ENCODE measurements at regions not wholly inside any gene's neighbourhood (a gene's known extent, or its start where the extent isn't known, plus 50 kb on each side); places are given as distances from the start of the nearest gene placed in this dataset.

DNA sequence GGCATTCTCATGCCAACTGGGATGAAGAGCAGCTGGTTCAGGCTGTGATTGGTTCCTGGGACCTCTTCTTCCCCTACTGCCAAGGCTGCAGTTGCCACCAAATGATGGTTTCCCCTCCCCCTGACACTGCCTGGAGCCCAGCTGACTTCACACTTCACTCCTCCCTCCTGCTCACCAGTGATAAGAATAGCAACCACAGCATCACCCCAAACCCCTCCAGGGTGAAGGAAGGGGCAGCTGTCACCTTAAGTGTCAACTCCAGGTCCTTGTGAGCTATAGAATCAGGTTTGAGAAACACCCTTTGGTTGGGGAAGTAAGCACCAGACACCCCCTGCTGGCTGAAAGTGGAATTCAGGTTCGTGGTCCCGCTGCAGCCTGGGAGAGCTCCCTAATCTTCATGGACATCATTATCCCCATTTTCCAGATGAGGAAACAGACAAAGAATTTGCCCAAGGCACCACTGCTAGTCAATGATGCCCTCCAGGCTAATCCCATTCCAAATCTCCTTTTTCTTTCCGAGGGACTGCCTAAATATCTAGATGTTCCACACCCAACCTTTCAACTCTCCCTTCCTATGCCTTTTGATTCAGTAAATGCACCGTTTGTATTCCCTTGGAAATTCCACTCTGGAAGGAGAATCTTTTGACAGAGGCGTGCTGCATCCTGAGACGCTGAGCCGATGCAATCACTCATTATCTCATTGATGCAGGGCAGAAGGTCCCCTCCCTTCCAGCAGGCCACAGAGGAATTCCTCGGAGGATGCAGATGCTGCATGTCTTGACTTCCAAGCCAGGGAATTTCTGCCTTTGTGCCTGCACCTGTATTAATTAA, 50.6 kb upstream of the UQCRFS1 start:
- DNase-seq = peak; percentile 80

DNA sequence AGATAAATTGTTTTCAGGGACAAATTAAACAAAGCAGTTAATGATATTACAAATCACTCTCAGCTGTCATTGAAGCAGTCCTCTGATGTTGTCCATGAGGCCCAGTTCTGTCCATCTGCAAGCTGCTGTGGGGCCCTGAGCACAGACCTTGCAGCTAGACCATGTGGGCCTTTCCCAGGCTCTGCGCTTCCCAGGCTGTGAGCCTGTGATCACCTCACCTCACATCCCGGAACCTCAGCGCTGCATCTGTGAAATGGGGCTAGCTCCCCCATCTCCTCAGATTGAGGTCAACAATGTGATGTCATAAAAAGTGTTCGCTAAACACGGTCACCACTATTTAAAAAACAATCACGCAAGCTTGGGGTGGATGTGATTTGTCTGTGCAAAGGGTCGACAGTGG, 51.9 kb upstream of the UQCRFS1 start:
- no peak for DNase-seq

DNA sequence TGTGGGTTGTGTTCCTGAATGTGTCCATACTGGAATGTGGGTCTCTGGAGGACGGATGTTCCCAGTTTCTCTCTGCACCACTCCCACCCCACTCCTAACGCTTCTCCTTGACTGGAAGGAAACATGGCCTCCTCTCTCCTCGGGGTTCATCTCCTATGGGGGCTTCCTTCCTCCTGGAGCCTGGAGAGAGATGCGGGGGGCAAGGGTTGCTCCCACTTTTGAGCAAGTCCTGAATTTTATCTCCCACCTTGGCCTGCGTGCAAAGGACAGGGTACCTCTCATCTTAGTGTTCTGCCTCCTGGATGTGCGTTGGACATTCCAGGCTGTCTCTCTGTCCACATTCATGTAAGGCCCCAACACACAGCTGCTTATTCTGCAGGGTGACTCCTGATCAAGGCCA, 52.5 kb upstream of the UQCRFS1 start:
- no peak for DNase-seq

DNA sequence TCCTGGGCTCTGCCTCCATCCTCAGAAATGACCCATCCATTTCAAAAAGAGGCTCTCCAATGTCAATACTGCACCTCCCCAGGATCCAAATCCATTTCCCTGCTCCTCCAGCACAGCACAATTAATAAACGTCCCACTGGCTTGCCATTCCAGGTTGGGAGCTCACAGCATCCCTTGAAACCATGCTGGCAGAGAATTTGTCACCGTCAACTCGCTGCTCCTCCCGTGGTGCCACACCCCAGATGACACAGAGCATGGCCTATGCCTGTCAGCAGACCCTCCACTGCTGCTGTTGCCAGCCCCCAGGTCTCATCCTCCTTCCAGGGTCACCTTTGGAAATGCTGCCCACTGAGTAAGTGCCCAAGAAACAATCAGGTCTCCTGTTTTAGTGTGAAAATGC, 53.0 kb upstream of the UQCRFS1 start:
- no peak for DNase-seq

DNA sequence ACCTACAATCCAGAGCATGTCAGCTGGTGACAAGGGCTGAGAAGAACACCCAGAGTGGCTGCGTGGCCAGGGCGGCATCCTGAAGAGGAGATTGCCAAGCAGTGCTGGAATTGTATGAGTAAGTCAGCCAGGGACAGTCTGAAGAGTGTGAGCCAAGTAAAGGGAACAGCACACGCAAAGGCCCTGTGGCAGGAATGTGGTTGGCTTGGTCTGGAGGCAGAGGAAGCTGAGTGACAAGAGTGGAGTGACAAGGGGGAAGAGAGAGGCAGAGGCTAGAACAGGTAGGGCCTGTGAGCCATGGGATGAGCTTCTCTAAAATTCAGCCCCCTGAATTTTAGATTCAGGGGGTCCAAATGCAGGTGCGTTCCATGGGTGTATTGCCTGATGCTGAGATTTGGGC, 53.7 kb upstream of the UQCRFS1 start:
- no peak for DNase-seq

DNA sequence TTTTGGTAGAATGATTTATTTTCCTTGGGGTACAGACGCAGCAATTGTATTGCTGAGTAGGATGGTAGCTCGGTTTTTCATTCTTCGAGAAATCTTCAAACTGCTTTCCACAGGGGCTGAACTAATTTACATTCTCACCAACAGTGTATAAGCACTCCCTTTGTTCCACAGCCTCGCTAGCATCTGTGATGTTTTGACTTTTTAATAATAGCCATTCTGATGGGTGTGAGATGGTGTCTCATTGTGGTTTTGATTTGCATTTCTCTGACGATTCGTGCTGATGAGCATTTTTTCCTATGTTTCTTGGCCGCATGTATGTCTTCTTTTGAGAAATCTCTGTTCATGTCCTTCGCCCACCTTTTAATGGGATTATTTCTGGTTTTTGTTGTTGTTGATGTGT, 54.8 kb upstream of the UQCRFS1 start:
- no peak for DNase-seq

DNA sequence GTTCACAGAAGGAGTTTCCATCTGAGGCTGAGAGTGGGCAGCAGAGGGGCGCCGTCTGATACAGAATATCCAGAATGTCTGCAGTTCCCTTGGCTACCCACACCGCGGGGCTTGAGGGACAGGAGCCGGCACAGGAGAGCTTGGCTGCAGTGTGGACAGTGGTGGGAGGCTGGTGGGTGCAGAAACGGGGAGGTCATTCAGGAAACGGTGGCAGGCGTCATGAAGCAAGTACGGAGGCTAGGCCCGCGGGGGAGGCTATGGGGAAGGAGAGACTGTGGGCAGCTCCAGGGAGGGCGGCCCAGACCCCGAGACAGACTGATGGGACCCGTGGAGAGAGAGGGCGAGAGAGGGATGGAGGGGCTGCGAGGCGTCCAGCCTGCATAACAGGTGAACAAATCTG, 55.2 kb upstream of the UQCRFS1 start:
- DNase-seq = no peak

DNA sequence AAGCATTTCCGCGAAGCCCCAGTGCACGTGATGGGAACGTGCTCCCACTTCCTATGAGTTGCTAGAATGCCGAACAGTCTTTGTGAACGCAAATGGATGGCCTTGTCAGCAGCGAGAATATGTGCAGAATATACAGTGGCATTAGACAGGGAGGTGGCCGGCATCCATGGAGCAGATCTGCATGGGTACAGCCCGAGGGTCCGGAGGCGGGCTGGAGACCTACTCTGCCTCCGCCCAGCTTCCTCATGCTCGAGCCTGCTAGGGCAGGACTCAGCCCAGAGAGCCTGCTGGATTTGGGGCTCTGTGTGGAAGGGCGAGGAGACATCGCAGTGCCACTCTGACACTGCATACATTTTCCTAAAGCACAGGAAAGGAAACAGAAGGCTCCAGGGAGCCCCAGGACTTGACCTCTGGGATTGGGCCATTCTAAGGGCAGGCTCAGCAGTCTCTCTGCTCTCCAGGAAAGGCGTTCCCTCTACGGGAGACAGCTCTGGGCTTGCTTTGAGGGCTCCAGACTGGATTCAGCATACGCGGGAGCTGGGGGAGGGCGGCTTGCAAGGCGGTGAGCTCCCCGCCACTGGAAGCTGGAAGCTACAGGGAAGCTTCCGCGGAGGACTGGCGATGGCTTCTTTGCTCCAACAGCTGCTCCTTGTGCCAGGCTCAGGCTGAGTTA, 55.9 kb upstream of the UQCRFS1 start:
- no peak for DNase-seq

DNA sequence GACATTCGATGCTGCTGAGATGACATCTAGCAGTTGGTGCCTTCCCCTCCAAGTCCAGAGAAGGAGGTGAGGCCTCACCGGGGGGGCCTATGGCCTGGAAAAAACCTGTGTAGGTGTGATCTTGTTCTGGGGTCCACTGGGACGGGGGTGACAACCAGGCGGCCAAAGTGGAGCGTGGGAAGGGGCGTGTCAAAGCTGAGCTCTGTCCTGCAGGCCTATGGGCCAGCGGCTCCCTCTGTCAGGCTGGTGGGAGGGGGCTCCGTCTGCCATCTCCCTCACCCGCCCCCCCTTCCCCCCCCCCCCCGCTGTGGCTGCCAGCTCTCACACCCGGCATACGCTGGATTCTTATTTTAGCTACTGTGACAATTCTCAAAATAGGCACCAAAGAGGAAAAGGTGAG, 56.7 kb upstream of the UQCRFS1 start:
- DNase-seq = no peak

DNA sequence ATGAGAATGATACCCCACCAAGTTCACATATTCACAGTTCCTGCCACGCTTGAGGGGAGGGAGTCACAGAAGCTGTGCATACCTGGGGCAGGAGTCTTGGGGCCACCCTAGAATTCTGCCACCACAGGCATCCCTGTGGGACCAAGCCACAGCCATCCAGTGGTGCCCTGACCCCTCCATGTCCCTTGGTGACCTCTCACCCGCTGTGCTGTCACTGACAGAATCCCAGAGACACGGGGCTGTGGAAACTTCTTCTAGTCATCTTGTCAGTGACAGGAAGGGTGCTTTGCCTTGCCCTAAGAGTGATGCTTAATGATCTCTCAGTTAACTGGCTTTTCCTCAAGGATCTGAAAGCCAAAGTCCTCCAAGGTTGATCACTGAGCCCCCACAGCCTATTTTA, 58.4 kb upstream of the UQCRFS1 start:
- DNase-seq = no peak

DNA sequence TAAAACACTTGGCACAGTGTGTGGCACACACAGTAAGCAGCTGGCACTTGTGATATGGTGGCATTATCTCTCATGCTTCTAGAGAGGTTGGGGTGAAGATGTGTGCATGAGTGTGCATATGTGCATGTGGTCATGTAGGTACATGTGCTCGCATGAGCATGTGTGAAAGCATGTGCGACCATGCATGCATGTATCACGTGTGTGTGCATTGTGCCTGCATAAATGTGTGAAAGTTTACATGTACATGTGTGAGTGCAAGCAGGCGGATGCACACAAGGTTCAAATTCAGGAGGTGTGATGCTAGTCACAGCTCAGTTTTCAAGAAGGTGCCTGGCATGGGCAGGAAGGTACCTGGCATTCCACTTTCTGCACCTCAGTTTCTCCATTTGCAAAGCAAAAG, 59.0 kb upstream of the UQCRFS1 start:
- DNase-seq = no peak

DNA sequence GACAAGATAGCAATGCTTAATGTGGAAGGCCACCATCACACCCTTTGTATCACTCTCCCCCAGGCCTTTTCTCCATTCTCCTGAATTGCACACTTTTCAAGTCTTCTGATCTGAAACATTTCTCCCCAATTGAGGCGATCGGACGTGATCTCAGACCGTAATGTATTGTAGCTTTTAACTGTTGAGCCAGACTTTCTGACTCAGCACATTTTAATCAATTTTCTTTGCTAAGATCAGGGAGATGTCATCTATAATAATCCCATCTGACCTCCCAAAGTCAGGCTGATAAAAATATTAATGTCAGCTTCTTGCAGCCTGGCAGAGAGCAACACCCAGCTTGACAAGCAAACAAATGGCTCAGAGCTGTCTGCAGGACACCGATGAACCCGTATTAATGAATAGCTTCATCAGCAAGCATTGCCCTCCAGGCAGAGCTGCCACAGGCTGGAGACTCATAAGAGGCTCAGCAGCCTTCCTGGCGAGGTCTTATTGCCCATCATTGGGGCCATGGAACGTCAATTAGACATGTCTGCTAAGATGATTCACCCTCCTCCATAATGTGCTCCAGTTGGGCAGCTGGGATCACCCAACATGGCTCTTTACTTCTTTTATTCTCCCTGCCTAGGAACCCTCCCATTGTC, 60.2 kb upstream of the UQCRFS1 start:
- no peak for DNase-seq

DNA sequence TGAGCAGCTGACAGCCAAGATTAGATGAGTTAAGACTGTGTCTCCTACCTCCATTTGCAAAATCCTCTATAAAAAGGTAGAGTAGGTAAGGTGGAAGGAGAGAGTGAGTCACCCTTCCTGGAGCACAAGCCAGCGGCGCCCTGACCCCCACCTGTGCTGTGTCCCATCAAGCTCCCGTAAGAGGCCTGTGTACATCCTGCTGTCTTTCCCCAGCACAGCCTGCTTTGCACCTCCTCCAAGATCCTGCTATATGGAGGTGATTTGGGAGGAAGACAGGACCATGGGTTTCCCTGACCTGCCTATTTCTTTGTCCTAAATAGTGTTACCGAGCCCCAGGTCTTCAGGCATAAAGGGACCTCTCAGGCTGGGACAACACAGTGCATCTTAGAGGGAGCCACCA, 62.3 kb upstream of the UQCRFS1 start:
- no peak for DNase-seq

DNA sequence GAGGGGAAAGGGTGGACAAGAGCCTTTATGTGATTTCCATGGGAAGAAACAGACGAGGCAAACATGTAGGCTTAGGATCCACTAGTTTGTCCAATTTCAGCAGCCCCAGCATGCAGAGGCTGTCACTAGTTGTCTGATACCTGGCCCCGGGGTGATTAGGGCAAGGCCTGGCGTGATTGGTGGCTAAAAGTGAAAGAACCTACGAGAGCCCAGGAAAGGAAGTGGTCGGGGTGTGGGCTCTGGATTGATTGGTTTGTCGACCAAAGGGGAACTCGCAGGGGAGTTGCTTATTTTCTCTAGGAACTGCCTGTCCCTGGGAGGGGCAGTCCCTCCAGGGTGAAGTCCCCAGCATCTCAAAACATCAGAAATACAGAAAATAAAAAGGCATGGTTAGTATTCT, 64.2 kb upstream of the UQCRFS1 start:
- DNase-seq = peak; percentile 92

DNA sequence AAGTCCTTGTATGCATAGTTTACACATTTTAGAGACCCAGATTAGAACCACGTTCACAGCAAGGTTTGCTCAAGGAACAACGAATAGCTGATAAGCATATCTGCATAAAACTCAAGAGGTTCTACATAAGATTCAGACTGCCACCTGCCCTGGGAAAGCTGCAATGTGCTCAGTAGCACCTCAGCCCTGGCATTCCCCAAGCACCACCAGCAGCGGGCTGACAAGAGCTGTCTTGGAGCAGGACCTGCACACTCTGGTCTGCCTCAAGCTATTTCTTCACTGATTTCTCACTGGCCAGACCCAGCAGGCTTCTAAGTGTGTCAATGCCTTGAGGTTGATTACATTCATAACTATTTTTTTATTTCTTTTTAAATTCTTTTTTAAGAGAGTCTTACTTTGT, 65.8 kb upstream of the UQCRFS1 start:
- DNase-seq = no peak

DNA sequence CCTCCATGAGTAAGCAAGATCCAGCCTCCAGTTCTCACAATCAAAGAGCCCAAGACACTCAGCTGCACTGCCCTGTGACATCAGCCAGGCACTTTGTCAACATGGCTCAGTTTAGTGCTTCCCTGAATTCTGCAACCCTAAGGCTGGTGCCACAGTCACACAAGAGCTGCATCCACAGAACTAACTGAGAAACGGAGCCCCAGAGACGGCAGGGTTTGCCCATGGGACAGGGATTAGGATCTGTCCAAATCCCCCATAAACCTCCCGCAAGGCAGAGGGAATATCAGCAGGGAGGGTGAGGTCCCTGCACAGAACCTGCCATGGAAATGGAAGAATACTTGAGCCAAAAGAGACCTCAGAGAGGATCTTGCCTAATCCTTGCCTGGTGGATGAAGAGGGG, 70.4 kb upstream of the UQCRFS1 start:
- no peak for DNase-seq

DNA sequence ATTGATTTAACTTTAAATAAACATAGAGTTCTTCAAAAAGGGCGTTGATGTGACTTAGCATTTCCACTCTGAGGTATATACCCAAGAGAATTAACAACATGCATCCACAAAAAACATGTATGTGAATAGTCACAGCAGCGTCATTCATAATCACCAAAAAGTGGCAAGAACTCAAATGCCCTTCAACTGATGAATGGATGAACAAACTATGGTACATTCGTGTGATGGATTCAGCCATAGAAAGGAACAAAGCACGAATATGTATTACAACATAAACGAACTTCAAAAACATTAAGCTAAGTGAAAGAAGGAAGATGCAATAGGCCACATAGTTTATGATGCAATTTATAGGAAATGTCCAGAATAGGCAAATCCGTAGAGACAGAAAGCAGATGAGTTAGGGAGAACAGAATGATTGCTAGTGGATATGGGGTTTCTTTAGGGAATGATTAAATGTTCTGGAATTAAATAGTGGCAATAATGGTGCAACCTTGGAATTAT, 72.3 kb upstream of the UQCRFS1 start:
- DNase-seq = peak; percentile 41

DNA sequence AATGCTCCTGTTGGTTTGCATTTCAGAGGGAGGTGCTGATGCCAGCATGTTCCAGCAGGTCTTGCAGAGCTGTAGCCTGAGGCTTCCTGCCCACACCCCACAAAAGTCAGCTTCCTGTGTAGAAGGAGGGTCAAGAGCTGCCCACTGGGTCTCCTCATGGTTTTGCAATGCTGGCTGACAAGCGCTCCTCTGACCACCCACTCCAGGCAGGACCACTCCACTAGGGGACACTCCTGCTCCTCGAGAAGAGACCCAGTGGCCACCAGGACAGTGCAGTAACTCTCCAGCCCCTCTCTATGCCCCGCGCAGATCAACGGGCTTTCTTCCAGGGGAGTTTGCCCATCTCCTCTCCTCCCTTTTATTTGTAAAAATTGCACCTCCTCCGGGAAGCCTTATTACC, 72.9 kb upstream of the UQCRFS1 start:
- peak; percentile 36 for DNase-seq

DNA sequence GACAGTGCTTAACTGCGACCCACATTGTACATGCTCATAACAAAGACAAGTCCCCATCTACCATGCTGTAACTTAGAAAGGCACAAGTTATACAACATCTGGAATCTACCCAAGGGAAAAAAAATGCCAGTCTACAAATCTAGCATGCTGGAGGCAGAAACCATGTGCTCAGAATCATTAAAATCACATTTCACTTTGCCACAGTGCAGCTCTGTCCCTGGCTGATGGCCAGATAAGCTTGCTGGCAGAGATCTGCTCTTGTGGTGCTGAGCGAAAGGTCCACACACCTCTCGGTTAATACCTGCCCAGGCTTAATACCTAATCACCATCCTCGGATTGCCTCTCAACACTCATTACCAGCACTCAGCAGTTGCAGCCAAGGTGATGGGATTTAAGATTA, 74.1 kb upstream of the UQCRFS1 start:
- DNase-seq = no peak

DNA sequence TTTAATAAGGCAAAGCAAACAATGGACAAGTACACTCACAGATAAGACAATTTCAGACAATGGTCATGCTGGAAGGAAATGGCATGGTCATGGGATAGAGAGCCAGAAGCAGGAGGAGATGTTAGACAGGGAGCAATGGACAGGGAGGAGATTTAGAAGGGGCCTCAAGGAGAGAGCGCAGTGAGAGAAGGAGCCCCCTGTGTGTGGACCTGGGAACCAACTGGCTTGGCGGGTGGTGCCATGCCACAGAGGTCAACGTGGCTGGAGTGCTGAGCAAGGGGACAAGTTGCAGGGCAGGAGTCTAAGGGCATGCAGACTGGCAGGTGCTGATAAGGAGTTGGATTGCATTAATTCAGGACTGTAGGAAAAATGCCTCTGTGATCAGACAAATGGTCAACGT, 75.3 kb upstream of the UQCRFS1 start:
- no peak for DNase-seq

DNA sequence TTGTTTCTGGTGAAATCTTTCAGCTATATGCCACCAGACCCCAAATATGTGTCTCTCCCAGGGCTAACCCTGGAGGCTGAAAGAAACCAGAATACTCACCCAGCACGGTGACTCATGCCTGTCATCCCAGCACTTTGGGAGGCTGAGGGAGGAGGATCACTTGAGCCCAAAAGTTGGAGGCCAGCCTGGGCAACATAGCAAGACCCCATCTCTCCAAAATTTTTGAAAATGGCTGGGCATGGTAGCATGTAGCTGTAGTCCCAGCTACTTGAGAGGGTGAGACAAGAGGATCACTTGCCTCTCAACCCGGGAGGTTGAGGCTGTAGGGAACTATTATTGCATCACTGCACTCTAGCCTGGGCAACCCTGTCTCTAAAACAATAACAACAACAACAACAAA, 76.1 kb upstream of the UQCRFS1 start:
- no peak for DNase-seq

DNA sequence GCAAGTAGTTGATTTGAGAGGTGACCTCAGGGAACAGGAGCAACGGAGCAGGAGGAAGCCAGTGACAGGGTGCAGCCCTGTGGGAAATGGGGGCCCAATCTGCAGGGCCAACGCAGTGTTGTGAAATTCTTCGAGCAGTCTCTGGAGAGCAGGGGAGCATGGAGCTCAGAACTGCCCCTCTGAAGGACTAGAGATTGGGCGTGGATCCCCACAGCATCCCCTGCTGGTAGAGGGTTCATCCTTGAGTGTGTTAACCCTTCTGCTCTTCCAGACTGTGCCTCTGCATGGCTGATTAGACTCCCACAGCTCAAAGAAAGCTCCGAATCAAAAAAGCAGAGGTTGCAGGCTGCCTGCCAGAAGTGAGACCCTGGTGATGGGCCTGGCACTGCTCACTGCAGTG, 77.9 kb upstream of the UQCRFS1 start:
- DNase-seq = peak; percentile 3

DNA sequence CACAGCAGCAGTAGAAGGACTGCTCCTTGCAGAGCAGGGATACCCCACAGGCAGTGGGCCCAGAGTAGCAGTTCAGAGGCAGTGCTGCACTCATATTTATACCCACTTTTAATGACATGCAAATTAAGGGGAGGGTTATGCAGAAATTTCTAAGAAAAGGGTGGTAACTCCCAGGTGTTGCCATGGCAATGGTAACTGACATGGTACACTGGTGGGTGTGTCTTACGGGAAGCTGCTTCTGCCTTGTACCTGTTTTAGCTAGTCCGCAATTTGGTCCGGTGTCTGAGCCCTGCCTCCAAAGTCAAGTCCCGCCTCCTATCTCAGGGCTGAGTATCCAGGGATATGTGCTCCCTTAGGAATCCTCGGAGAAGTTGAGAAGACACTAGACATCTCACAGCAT, 79.2 kb upstream of the UQCRFS1 start:
- no peak for DNase-seq

DNA sequence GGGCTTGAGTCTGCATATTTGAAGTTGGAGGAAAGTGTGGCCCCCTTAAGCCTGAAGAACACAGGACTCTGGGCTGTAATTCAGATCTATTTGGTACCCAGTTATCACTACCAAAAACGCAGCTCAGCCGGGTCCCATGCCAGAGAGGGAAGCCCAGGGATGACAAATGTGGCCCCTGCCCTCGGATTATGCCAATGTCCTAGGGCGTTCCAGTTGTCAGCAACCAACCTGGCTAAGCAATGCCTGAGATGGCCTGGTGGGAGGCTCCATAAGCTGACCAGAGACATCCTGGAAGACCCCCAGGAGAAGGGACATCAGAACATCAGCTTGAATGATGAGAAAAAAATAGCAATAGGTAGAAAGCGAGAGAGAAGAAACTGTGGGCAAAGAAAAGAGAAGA, 79.6 kb upstream of the UQCRFS1 start:
- DNase-seq = no peak

All from OCI-M1 (cell line).